PC-9 (cell line): ENCODE measurements at regions not wholly inside any gene's neighbourhood (a gene's known extent, or its start where the extent isn't known, plus 50 kb on each side); places are given as distances from the start of the nearest gene placed in this dataset.

Experiments
- CTCF ChIP-seq: fragments of 200-600 bp; sonication (generic); conservative IDR thresholded peaks from 2 replicates; pipeline ENCODE4 v1.6.1; 2017; ENCODE audit warnings: mixed run types, antibody characterized with exemption, mild to moderate bottlenecking, moderate library complexity
- EZH2 ChIP-seq: fragments of 200-600 bp; sonication (generic); IDR thresholded peaks from 2 replicates; pipeline ENCODE4 v1.8.0; 2017; ENCODE audit warnings: antibody characterized with exemption, low read depth

- TF ChIP-seq CTCF (no peak), EZH2 (no peak)
These were observed 1399.7 kb upstream of the CADM2 start for GRCh38 chr3:83559082-83559481.
